VCaP (cell line): ENCODE measurements at regions not wholly inside any gene's neighbourhood (a gene's known extent, or its start where the extent isn't known, plus 50 kb on each side); places are given as distances from the start of the nearest gene placed in this dataset.

Source experiments
- H3K27ac ChIP-seq: fragments of 450-650 bp; 2 replicates; pipeline ENCODE4 v1.5.1; 2017
- CTCF ChIP-seq: fragments of 450-650 bp; conservative IDR thresholded peaks from 2 replicates; pipeline ENCODE4 v1.5.1; 2017; ENCODE audit warnings: mild to moderate bottlenecking, moderate library complexity

GRCh38 chr11:134488512-134488911, 76.5 kb upstream of the B3GAT1 start:
- no peak overlapping the region for H3K27ac ChIP-seq
- TF ChIP-seq CTCF, result no peak

GRCh38 chr11:134487696-134488095, 75.7 kb upstream of the B3GAT1 start:
- no peak overlapping the region for H3K27ac ChIP-seq
- TF ChIP-seq CTCF, result no peak

- no peak for TF ChIP-seq CTCF
- no peak overlapping the region for H3K27ac ChIP-seq
Observed at GRCh38 chr11:134486704-134487103, 74.7 kb upstream of the B3GAT1 start.

- no peak for TF ChIP-seq CTCF
Observed at GRCh38 chr11:134486106-134486505, 74.1 kb upstream of the B3GAT1 start.

GRCh38 chr11:134485316-134485715, 73.3 kb upstream of the B3GAT1 start:
- no peak overlapping the region for H3K27ac ChIP-seq
- TF ChIP-seq CTCF, result no peak

More at GRCh38 chr11:134486106-134486505, 74.1 kb upstream of the B3GAT1 start:
- no peak overlapping the region for H3K27ac ChIP-seq

- no peak for TF ChIP-seq CTCF
- H3K27ac ChIP-seq, result no peak overlapping the region
Observed at GRCh38 chr11:134483857-134484256, 71.8 kb upstream of the B3GAT1 start.

- TF ChIP-seq CTCF, result no peak
- H3K27ac ChIP-seq, result no peak overlapping the region
Observed at GRCh38 chr11:134483291-134483690, 71.2 kb upstream of the B3GAT1 start.

- H3K27ac ChIP-seq, result no peak overlapping the region
- no peak for TF ChIP-seq CTCF
Observed at GRCh38 chr11:134482865-134483264, 70.8 kb upstream of the B3GAT1 start.
